Tibial artery (tissue), 4 donors: ENCODE measurements at regions not wholly inside any gene's neighbourhood (a gene's known extent, or its start where the extent isn't known, plus 50 kb on each side); places are given as distances from the start of the nearest gene placed in this dataset.

Experiments used
- DNase-seq, 2 donors: peaks; one replicate each; pipeline ENCODE4 v3.0.0-alpha.2; 2019
- H3K27ac ChIP-seq, 2 donors: fragments of 200-600 bp; sonication (generic) in 1 of 2; 1 replicate in 1 of 2; 2 replicates in 1 of 2; pipeline ENCODE4 v1.5.1; 2018 to 2019; ENCODE audit warnings: mild to moderate bottlenecking in 1 of 2
- H3K27me3 ChIP-seq, 2 donors: fragments of 200-600 bp; sonication (generic) in 1 of 2; one replicate each; pipeline versions ENCODE4 v1.5.1 to v1.6.0; 2016 to 2019
- H3K36me3 ChIP-seq, 3 donors: fragments of 200-600 bp; sonication (generic) in 2 of 3; one replicate each; pipeline ENCODE4 v1.5.1; 2016 to 2019; ENCODE audit warnings: mild to moderate bottlenecking in 2 of 3
- H3K4me1 ChIP-seq, 4 donors: fragments of 200-600 bp; sonication (generic) in 2 of 4; 1 replicate in 3 of 4; 2 replicates in 1 of 4; pipeline ENCODE4 v1.5.1; 2016 to 2019
- H3K4me3 ChIP-seq, 2 donors: fragments of 200-600 bp; sonication (generic) in 1 of 2; 1 replicate in 1 of 2; 2 replicates in 1 of 2; pipeline ENCODE4 v1.5.1; 2018 to 2019; ENCODE audit warnings: mild to moderate bottlenecking in 2 of 2
- H3K9me3 ChIP-seq, 3 donors: fragments of 200-600 bp; sonication (generic) in 1 of 3; one replicate each; pipeline ENCODE4 v1.5.1; 2016 to 2019
- intact Hi-C: fragments of 100-400 bp; cut with DNase I; formaldehyde crosslinking; loops from one replicate; pipeline ENCODE4 v1.15.0; 2023; ENCODE audit warnings: low total_unique reads
- TF ChIP-seq, protein P1 (sequence below), 2 experiments: fragments of 200-600 bp in 1 of 2; fragments of 450-650 bp in 1 of 2; IDR thresholded peaks; one replicate each; pipeline ENCODE4 v1.5.1; 2017 to 2019; ENCODE audit warnings: antibody characterized with exemption in 2 of 2, mild to moderate bottlenecking in 1 of 2, moderate library complexity in 1 of 2

DNA sequence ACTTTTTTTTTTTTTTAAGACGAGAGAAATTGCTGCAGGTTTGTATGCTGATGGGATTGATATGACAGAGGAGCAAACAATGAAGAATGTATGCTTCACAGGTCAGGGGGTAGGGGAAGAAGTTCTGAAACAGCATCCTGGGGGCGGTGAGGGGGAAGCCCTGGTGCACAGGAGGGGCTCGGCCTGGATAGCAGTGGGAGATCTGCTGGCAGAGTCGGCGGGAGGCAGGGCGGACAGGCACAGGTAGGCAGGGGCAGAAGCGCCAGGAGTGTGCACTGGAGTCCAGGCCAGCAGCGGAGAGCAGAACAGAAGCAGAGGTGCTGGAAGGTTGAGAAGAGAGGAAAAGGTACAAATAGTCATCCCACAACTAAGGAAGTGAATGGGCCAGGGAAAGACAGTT is 175.4 kb downstream of the SNX10 start:
- H3K36me3 ChIP-seq: no peaks in the 10 kb centered on the region
- TF ChIP-seq, protein P1, sequence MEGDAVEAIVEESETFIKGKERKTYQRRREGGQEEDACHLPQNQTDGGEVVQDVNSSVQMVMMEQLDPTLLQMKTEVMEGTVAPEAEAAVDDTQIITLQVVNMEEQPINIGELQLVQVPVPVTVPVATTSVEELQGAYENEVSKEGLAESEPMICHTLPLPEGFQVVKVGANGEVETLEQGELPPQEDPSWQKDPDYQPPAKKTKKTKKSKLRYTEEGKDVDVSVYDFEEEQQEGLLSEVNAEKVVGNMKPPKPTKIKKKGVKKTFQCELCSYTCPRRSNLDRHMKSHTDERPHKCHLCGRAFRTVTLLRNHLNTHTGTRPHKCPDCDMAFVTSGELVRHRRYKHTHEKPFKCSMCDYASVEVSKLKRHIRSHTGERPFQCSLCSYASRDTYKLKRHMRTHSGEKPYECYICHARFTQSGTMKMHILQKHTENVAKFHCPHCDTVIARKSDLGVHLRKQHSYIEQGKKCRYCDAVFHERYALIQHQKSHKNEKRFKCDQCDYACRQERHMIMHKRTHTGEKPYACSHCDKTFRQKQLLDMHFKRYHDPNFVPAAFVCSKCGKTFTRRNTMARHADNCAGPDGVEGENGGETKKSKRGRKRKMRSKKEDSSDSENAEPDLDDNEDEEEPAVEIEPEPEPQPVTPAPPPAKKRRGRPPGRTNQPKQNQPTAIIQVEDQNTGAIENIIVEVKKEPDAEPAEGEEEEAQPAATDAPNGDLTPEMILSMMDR (IDR thresholded peaks at IDR 0.05): no peak
- H3K4me3 ChIP-seq: no peak overlapping the region
- no peaks in the 10 kb centered on the region for H3K27me3 ChIP-seq
- H3K27ac ChIP-seq: no peak overlapping the region
- intact Hi-C loops: no loop called here
- no peaks in the 10 kb centered on the region for H3K9me3 ChIP-seq
- DNase-seq: no peak
- H3K4me1 ChIP-seq: peaks cover 0 to 6% (median 0%) of the 10 kb centered on the region in 4 donors

GRCh38 chr7:26467541-26467940 is 175.9 kb downstream of the SNX10 start:
- TF ChIP-seq, protein P1 (IDR thresholded peaks at IDR 0.05): no peak
- H3K27ac ChIP-seq: no peak overlapping the region
- DNase-seq: no peak

DNA sequence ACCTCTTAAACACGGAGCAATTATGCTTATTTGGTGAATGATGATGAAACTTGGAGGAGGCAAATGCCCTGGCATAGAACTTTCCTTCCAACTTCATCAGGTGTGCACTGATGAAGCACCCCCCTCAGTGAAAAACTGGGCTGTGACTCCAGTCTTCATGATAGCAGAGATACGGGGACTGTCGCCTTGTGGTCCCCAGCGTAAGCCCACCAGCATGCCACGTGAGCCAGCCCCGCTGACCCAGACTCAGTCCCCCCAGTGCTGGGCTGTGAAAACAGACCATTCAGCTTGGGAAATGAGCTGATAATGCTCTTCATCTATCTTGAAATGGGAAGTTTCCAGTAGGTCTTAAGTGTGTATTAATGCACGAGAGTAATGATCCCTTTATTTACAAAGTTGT is 177.0 kb downstream of the SNX10 start:
- no peaks in the 10 kb centered on the region for H3K27me3 ChIP-seq
- DNase-seq: no peak
- H3K36me3 ChIP-seq: no peaks in the 10 kb centered on the region
- no peak overlapping the region for H3K27ac ChIP-seq
- TF ChIP-seq, protein P1 (IDR thresholded peaks at IDR 0.05): no peak
- no peak overlapping the region for H3K4me3 ChIP-seq
- intact Hi-C loops: no loop called here
- peaks cover 0 to 6% (median 0%) of the 10 kb centered on the region in 4 donors for H3K4me1 ChIP-seq
- H3K9me3 ChIP-seq: no peaks in the 10 kb centered on the region

More at GRCh38 chr7:26467541-26467940, 175.9 kb downstream of the SNX10 start:
- Histone ChIP-seq H3K4me1 (peaks cover 0 to 6% (median 0%) of the 10 kb centered on the region in 4 donors), H3K27me3 (no peaks in the 10 kb centered on the region), H3K36me3 (no peaks in the 10 kb centered on the region), H3K9me3 (no peaks in the 10 kb centered on the region), H3K4me3 (no peak overlapping the region)
- intact Hi-C loops: no loop called here

DNA sequence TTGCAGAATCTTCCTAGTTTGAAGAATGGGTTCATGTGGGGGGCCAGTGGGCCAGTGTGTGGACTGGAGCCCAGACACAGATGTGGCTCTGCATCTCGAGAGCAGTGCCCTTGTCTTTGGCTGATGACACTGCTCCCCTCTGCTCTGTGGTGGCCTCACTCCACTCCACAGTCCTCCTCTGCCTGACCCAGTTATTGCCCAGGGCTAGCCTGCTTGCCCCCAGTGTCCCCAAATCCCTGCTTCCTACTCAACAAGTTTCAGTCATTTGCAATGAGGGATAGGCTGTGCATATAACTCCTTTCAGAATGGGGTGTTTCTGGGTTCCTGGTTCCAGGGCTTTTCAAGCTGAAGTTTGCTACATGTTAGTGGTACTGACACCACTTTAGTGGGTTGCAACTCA is 177.5 kb downstream of the SNX10 start:
- Histone ChIP-seq H3K27ac (no peak overlapping the region), H3K27me3 (no peaks in the 10 kb centered on the region), H3K36me3 (no peaks in the 10 kb centered on the region), H3K4me1 (peaks cover 0 to 6% (median 0%) of the 10 kb centered on the region in 4 donors), H3K9me3 (no peaks in the 10 kb centered on the region), H3K4me3 (no peak overlapping the region)
- DNase-seq: no peak
- TF ChIP-seq, protein P1 (IDR thresholded peaks at IDR 0.05): no peak
- intact Hi-C loops: no loop called here

- Histone ChIP-seq H3K4me3 (no peak overlapping the region), H3K27ac (no peak overlapping the region), H3K27me3 (no peaks in the 10 kb centered on the region), H3K36me3 (no peaks in the 10 kb centered on the region), H3K4me1 (peaks cover 0 to 6% (median 0%) of the 10 kb centered on the region in 4 donors), H3K9me3 (no peaks in the 10 kb centered on the region)
- intact Hi-C loops: no loop called here
- DNase-seq: no peak
- TF ChIP-seq, protein P1 (IDR thresholded peaks at IDR 0.05): no peak
These were observed 179.0 kb downstream of the SNX10 start for GRCh38 chr7:26470691-26471090.
